Stimulated activated CD8-positive, alpha-beta memory T cell treated with anti-CD3 and anti-CD28 coated beads, Interleukin-7, amount 100 ng/mL, for 24 hours (primary cell): ENCODE measurements at regions not wholly inside any gene's neighbourhood (a gene's known extent, or its start where the extent isn't known, plus 50 kb on each side); places are given as distances from the start of the nearest gene placed in this dataset.

Experiments
- DNase-seq: peaks from one replicate; pipeline ENCODE4 v3.0.0-alpha.2; 2020; ENCODE audit warnings: low read depth

- no peak for DNase-seq
Observed at GRCh38 chr2:126579868-126580267, 76.1 kb upstream of the GYPC start.

- no peak for DNase-seq
Observed at GRCh38 chr2:126586317-126586716, 69.6 kb upstream of the GYPC start.

- no peak for DNase-seq
Observed at GRCh38 chr2:126599062-126599461, 56.9 kb upstream of the GYPC start.

GRCh38 chr2:126600742-126601141 lies 55.2 kb upstream of the GYPC start:
- DNase-seq: no peak

- no peak for DNase-seq
Observed at GRCh38 chr2:126602334-126602733, 53.6 kb upstream of the GYPC start.
